B cell (primary cell): ENCODE measurements at regions not wholly inside any gene's neighbourhood (a gene's known extent, or its start where the extent isn't known, plus 50 kb on each side); places are given as distances from the start of the nearest gene placed in this dataset.

Source experiments
- ATAC-seq: fragments of 200-7000 bp; cut with Tn5 transposase; one replicate; pipeline ENCODE4 v1.10.0; 2021; ENCODE audit warnings: low read depth, mild to moderate bottlenecking, moderate number of reproducible peaks, moderate library complexity
- CTCF ChIA-PET: fragments of 350-600 bp; sonication (Branson Sonifier 250); formaldehyde crosslinking; loops from one replicate; lab custom pipeline; 2021; ENCODE audit warnings: antibody characterized with exemption, inconsistent platforms; lab: Charles Lee
- POLR2A ChIA-PET: fragments of 350-600 bp; sonication (Branson Sonifier 250); formaldehyde crosslinking; loops from one replicate; lab custom pipeline; 2021; ENCODE audit warnings: antibody characterized with exemption; lab: Charles Lee
- DNase-seq: peaks from one replicate; pipeline ENCODE4 v3.0.0; 2013
- H2AFZ ChIP-seq: 2 replicates; pipeline ENCODE4 v1.6.1; 2012; ENCODE audit warnings: mild to moderate bottlenecking, low read depth, low read length; ENCODE audit not compliant: insufficient read depth, poor library complexity, severe bottlenecking
- H3K27ac ChIP-seq, 2 donors: 1 replicate in 1 of 2; 2 replicates in 1 of 2; pipeline ENCODE4 v1.5.1; 2012 to 2013; ENCODE audit warnings: low read length in 2 of 2, mild to moderate bottlenecking in 2 of 2, moderate library complexity in 1 of 2
- H3K27me3 ChIP-seq, 4 experiments: fragments of 200-600 bp in 1 of 4; sonication (generic) in 1 of 4; replicated peaks in 1 of 4; 1 replicate in 2 of 4; 2 replicates in 2 of 4; pipeline versions ENCODE4 v1.6.1 to v1.7.0; 2013 to 2016; ENCODE audit warnings: low read length in 3 of 4, mild to moderate bottlenecking in 2 of 4, mixed read lengths in 1 of 4, moderate library complexity in 1 of 4; ENCODE audit not compliant: insufficient read depth in 4 of 4, control insufficient read depth in 3 of 4; ENCODE audit errors: control extremely low read depth in 1 of 4
- H3K36me3 ChIP-seq, 2 experiments: replicated peaks in 1 of 2; 1 replicate in 1 of 2; 2 replicates in 1 of 2; pipeline versions ENCODE4 v1.6.1 to v1.7.1; 2013; ENCODE audit warnings: low read length in 1 of 2; ENCODE audit not compliant: insufficient read depth in 2 of 2, control insufficient read depth in 1 of 2; ENCODE audit errors: control extremely low read depth in 1 of 2, extremely low read depth in 1 of 2
- H3K4me1 ChIP-seq, 2 donors: fragments of 200-600 bp in 1 of 2; sonication (generic) in 1 of 2; 1 replicate in 1 of 2; 2 replicates in 1 of 2; pipeline versions ENCODE4 v1.5.1 to v1.6.1; 2013 to 2017; ENCODE audit warnings: low read length in 2 of 2; ENCODE audit not compliant: control insufficient read depth in 2 of 2, insufficient read depth in 2 of 2
- H3K4me2 ChIP-seq: replicated peaks from 2 replicates; pipeline ENCODE3; 2012; ENCODE audit warnings: mild to moderate bottlenecking, low read depth, low read length; ENCODE audit not compliant: poor library complexity, severe bottlenecking
- H3K4me3 ChIP-seq, 5 experiments: fragments of 200-600 bp in 1 of 5; sonication (generic) in 1 of 5; 1 replicate in 3 of 5; 2 replicates in 2 of 5; pipeline versions ENCODE4 v1.5.1 to v1.7.0; 2011 to 2016; ENCODE audit warnings: low read length in 4 of 5, mild to moderate bottlenecking in 4 of 5, low read depth in 2 of 5, control low read depth in 1 of 5, moderate library complexity in 1 of 5; ENCODE audit not compliant: insufficient read depth in 1 of 5; ENCODE audit errors: control extremely low read depth in 1 of 5, extremely low read depth in 1 of 5
- H3K79me2 ChIP-seq: fragments of 200-600 bp; sonication (generic); one replicate; pipeline ENCODE4 v1.6.0; 2016; ENCODE audit warnings: low read length; ENCODE audit not compliant: control insufficient read depth, insufficient read depth
- H3K9ac ChIP-seq: fragments of 200-600 bp; sonication (generic); 2 replicates; pipeline ENCODE4 v1.6.1; 2017; ENCODE audit warnings: mild to moderate bottlenecking, low read length, moderate library complexity
- H3K9me3 ChIP-seq, 3 donors: one replicate each; pipeline versions ENCODE4 v1.6.1 to v1.7.1; 2013; ENCODE audit warnings: low read length in 2 of 3; ENCODE audit not compliant: control insufficient read depth in 2 of 3, insufficient read depth in 1 of 3; ENCODE audit errors: control extremely low read depth in 1 of 3
- H4K20me1 ChIP-seq: 2 replicates; pipeline ENCODE4 v1.6.0; 2012; ENCODE audit warnings: mild to moderate bottlenecking, low read length; ENCODE audit not compliant: insufficient read depth, control insufficient read depth, poor library complexity, severe bottlenecking
- H3K27ac Mint-ChIP-seq: one replicate; pipeline ENCODE4 v1.8.0; 2021; ENCODE audit warnings: mixed read lengths
- H3K27me3 Mint-ChIP-seq: one replicate; pipeline ENCODE4 v1.8.0; 2021; ENCODE audit warnings: mixed read lengths
- H3K4me1 Mint-ChIP-seq: one replicate; pipeline ENCODE4 v1.8.0; 2021; ENCODE audit warnings: mixed read lengths
- H3K4me3 Mint-ChIP-seq: one replicate; pipeline ENCODE4 v1.8.0; 2021; ENCODE audit warnings: mixed read lengths
- H3K9me3 Mint-ChIP-seq: one replicate; pipeline ENCODE4 v1.8.0; 2022; ENCODE audit warnings: mixed read lengths; ENCODE audit not compliant: insufficient read depth
- CTCF ChIP-seq: fragments of 200-600 bp; IDR thresholded peaks from one replicate; pipeline ENCODE4 v1.8.0; 2022; ENCODE audit warnings: antibody characterized with exemption, mild to moderate bottlenecking
- EZH2 ChIP-seq: IDR thresholded peaks from 2 replicates; pipeline ENCODE4 v1.6.1; 2012; ENCODE audit warnings: borderline replicate concordance, low read depth, mild to moderate bottlenecking, moderate library complexity, low read length; ENCODE audit not compliant: insufficient read depth, poor library complexity, severe bottlenecking
- WGBS: methylation state at CpG from one replicate; pipeline ENCODE4 v1.1.5; 2013; ENCODE audit warnings: missing lambda C conversion rate; ENCODE audit not compliant: insufficient coverage; 5-methylcytosine and 5-hydroxymethylcytosine counted together
- intact Hi-C: fragments of 100-400 bp; cut with micrococcal nuclease; formaldehyde crosslinking; loops from one replicate; pipeline ENCODE4 v1.10.0; 2022

GRCh38 chr1:98373056-98373455, 288.5 kb upstream of the SNX7 start:
- H3K9me3 ChIP-seq, result no peaks in the 10 kb centered on the region
- no peaks in the 10 kb centered on the region for H3K27me3 Mint-ChIP-seq
- ATAC-seq, result no peak
- no peaks in the 10 kb centered on the region for H3K9me3 Mint-ChIP-seq
- H3K27ac Mint-ChIP-seq, result no peak overlapping the region
- ChIA-PET CTCF (no interaction called here), POLR2A (no interaction called here)
- H3K9ac ChIP-seq, result no peak overlapping the region
- H3K36me3 ChIP-seq, result no peaks in the 10 kb centered on the region
- no peaks in the 10 kb centered on the region for H3K27me3 ChIP-seq
- intact Hi-C loops, result no loop called here
- TF ChIP-seq EZH2, result no peak
- H3K4me2 ChIP-seq, result no peak overlapping the region
- H3K4me3 ChIP-seq, result no peak overlapping the region
- H3K4me1 ChIP-seq, result no peaks in the 10 kb centered on the region
- no peaks in the 10 kb centered on the region for H4K20me1 ChIP-seq
- WGBS, result no CpG with 5 or more reads among the region's 2 CpGs
- no peak overlapping the region for H2AFZ ChIP-seq
- H3K27ac ChIP-seq, result no peak overlapping the region
- no peaks in the 10 kb centered on the region for H3K79me2 ChIP-seq
- H3K4me3 Mint-ChIP-seq, result no peak overlapping the region
- DNase-seq, result no peak
- no peaks in the 10 kb centered on the region for H3K4me1 Mint-ChIP-seq

- Histone ChIP-seq H3K27me3 (no peaks in the 10 kb centered on the region), H3K4me1 (no peaks in the 10 kb centered on the region), H2AFZ (no peak overlapping the region), H3K79me2 (no peaks in the 10 kb centered on the region), H3K9me3 (peaks cover 0 to 9% (median 0%) of the 10 kb centered on the region in 3 donors), H3K36me3 (no peaks in the 10 kb centered on the region), H3K27ac (no peak overlapping the region), H3K4me3 (no peak overlapping the region), H3K9ac (no peak overlapping the region), H4K20me1 (no peaks in the 10 kb centered on the region), H3K4me2 (no peak overlapping the region)
- no peaks in the 10 kb centered on the region for H3K27me3 Mint-ChIP-seq
- intact Hi-C loops, result no loop called here
- no peak overlapping the region for H3K27ac Mint-ChIP-seq
- H3K9me3 Mint-ChIP-seq, result no peaks in the 10 kb centered on the region
- ChIA-PET CTCF (no interaction called here), POLR2A (no interaction called here)
- TF ChIP-seq EZH2 (no peak), CTCF (no peak)
- no peak for ATAC-seq
- H3K4me1 Mint-ChIP-seq, result no peaks in the 10 kb centered on the region
- DNase-seq, result no peak
- H3K4me3 Mint-ChIP-seq, result no peak overlapping the region
These were observed 289.8 kb upstream of the SNX7 start for GRCh38 chr1:98371764-98372163.
